Breast epithelium (tissue), 4 donors: ENCODE measurements at regions not wholly inside any gene's neighbourhood (a gene's known extent, or its start where the extent isn't known, plus 50 kb on each side); places are given as distances from the start of the nearest gene placed in this dataset.
A peak's percentile ranks its signal among the peaks of the same experiment; 100 is the strongest.

Source experiments
- DNase-seq, 2 donors: peaks; one replicate each; pipeline ENCODE4 v3.0.0-alpha.2; 2019; ENCODE audit warnings: low spot score in 2 of 2
- H3K27ac ChIP-seq, 2 donors: fragments of 200-600 bp; sonication (generic) in 1 of 2; one replicate each; pipeline ENCODE4 v1.5.1; 2016 to 2019; ENCODE audit warnings: mild to moderate bottlenecking in 1 of 2
- H3K27me3 ChIP-seq, 2 donors: fragments of 200-600 bp; sonication (generic) in 1 of 2; one replicate each; pipeline versions ENCODE4 v1.5.1 to v1.6.0; 2017 to 2019; ENCODE audit warnings: control low read depth in 1 of 2, mild to moderate bottlenecking in 1 of 2
- H3K36me3 ChIP-seq: fragments of 200-600 bp; one replicate; pipeline ENCODE4 v1.5.1; 2019
- H3K4me1 ChIP-seq, 2 donors: fragments of 200-600 bp; sonication (generic); one replicate each; pipeline ENCODE4 v1.5.1; 2016 to 2019; ENCODE audit warnings: control low read depth in 1 of 2
- H3K4me3 ChIP-seq, 3 donors: fragments of 200-600 bp; sonication (generic); 1 replicate in 2 of 3; 2 replicates in 1 of 3; pipeline ENCODE4 v1.5.1; 2016 to 2019; ENCODE audit warnings: mild to moderate bottlenecking in 3 of 3, moderate library complexity in 2 of 3
- H3K9me3 ChIP-seq, 2 donors: fragments of 200-600 bp; sonication (generic) in 1 of 2; one replicate each; pipeline ENCODE4 v1.5.1; 2016 to 2019; ENCODE audit warnings: control low read depth in 1 of 2
- CTCF ChIP-seq, 3 donors: fragments of 450-650 bp; IDR thresholded peaks; one replicate each; pipeline ENCODE4 v1.5.1; 2016 to 2017; ENCODE audit warnings: antibody characterized with exemption in 3 of 3, mild to moderate bottlenecking in 3 of 3, moderate library complexity in 3 of 3
- POLR2A ChIP-seq: fragments of 450-650 bp; IDR thresholded peaks from one replicate; pipeline ENCODE4 v1.6.1; 2016; ENCODE audit warnings: antibody characterized with exemption, mild to moderate bottlenecking, moderate library complexity
- POLR2AphosphoS5 ChIP-seq, 3 donors: sonication (generic); formaldehyde crosslinking; IDR thresholded peaks; one replicate each; pipeline ENCODE4 v1.6.1; 2017; ENCODE audit warnings: antibody characterized with exemption in 3 of 3
- intact Hi-C: fragments of 100-400 bp; cut with DNase I; formaldehyde crosslinking; loops from one replicate; pipeline ENCODE4 v1.15.1; 2023; ENCODE audit warnings: low total_unique reads

- intact Hi-C loops, result no loop called here
- Histone ChIP-seq H3K4me1 (no peaks in the 10 kb centered on the region), H3K36me3 (no peaks in the 10 kb centered on the region), H3K27ac (peak overlapping the region in 1 of 2 donors; percentile 66), H3K9me3 (no peaks in the 10 kb centered on the region), H3K27me3 (no peaks in the 10 kb centered on the region), H3K4me3 (no peak overlapping the region)
- DNase-seq, result no peak
- peak in 1 of 3 donors; percentile 45 for TF ChIP-seq POLR2AphosphoS5 (IDR thresholded peaks at IDR 0.05)
- no peak for TF ChIP-seq CTCF (IDR thresholded peaks at IDR 0.05)
- TF ChIP-seq POLR2A, result no peak
These were observed 67.4 kb upstream of the ZNF618 start for GRCh38 chr9:113808391-113809358.

- Histone ChIP-seq H3K36me3 (no peaks in the 10 kb centered on the region), H3K4me1 (no peaks in the 10 kb centered on the region), H3K9me3 (peaks cover 0 to 6% of the 10 kb centered on the region in 2 donors), H3K4me3 (no peak overlapping the region), H3K27me3 (no peaks in the 10 kb centered on the region), H3K27ac (no peak overlapping the region)
- intact Hi-C loops, result no loop called here
- DNase-seq, result no peak
- no peak for TF ChIP-seq POLR2A
- TF ChIP-seq POLR2AphosphoS5 (IDR thresholded peaks at IDR 0.05), result no peak
- no peak for TF ChIP-seq CTCF (IDR thresholded peaks at IDR 0.05)
These were observed 58.9 kb upstream of the ZNF618 start for GRCh38 chr9:113817171-113817570.

GRCh38 chr9:113818391-113818790 is 57.7 kb upstream of the ZNF618 start:
- intact Hi-C loops, result no loop called here
- Histone ChIP-seq H3K4me1 (no peaks in the 10 kb centered on the region), H3K9me3 (peaks cover 0 to 6% of the 10 kb centered on the region in 2 donors), H3K4me3 (no peak overlapping the region), H3K36me3 (no peaks in the 10 kb centered on the region), H3K27ac (no peak overlapping the region), H3K27me3 (no peaks in the 10 kb centered on the region)
- no peak for DNase-seq
- no peak for TF ChIP-seq CTCF (IDR thresholded peaks at IDR 0.05)
- TF ChIP-seq POLR2A, result no peak
- no peak for TF ChIP-seq POLR2AphosphoS5 (IDR thresholded peaks at IDR 0.05)

GRCh38 chr9:113822315-113822714 is 53.8 kb upstream of the ZNF618 start:
- no peak for DNase-seq
- TF ChIP-seq CTCF (IDR thresholded peaks at IDR 0.05) (no peak), POLR2AphosphoS5 (IDR thresholded peaks at IDR 0.05) (no peak), POLR2A (no peak)
- intact Hi-C loops, result no loop called here
- Histone ChIP-seq H3K4me3 (no peak overlapping the region), H3K36me3 (no peaks in the 10 kb centered on the region), H3K27me3 (no peaks in the 10 kb centered on the region), H3K27ac (no peak overlapping the region), H3K9me3 (peaks cover 0 to 6% of the 10 kb centered on the region in 2 donors), H3K4me1 (no peaks in the 10 kb centered on the region)

- TF ChIP-seq CTCF (IDR thresholded peaks at IDR 0.05), result no peak
- TF ChIP-seq POLR2AphosphoS5 (IDR thresholded peaks at IDR 0.05), result no peak
- no peak for TF ChIP-seq POLR2A
- DNase-seq, result no peak
- Histone ChIP-seq H3K27ac (no peak overlapping the region), H3K4me1 (no peaks in the 10 kb centered on the region), H3K27me3 (no peaks in the 10 kb centered on the region), H3K36me3 (no peaks in the 10 kb centered on the region), H3K4me3 (no peak overlapping the region), H3K9me3 (peaks cover 0 to 4% of the 10 kb centered on the region in 2 donors)
- intact Hi-C loops, result no loop called here
These were observed 52.7 kb upstream of the ZNF618 start for GRCh38 chr9:113823421-113823820.
